ENCODE measurements at regions not wholly inside any gene's neighbourhood (a gene's known extent, or its start where the extent isn't known, plus 50 kb on each side); places are given as distances from the start of the nearest gene placed in this dataset.

- no peak overlapping the region for H3K4me3 ChIP-seq (replicated peaks in 1 of 3; ENCODE audit: low read depth in 2 of 3, low read length in 3 of 3)
- H3K27me3 ChIP-seq (ENCODE audit: control insufficient read depth in 2 of 2, insufficient read depth in 2 of 2, low read length in 2 of 2): no peaks in the 10 kb centered on the region
- intact Hi-C loops (cut with micrococcal nuclease): no loop called here
- H3K4me1 Mint-ChIP-seq: no peaks in the 10 kb centered on the region
- H3K79me2 ChIP-seq (ENCODE audit: insufficient read depth, low read length): no peaks in the 10 kb centered on the region
- no peaks in the 10 kb centered on the region for H4K20me1 ChIP-seq (ENCODE audit: insufficient read depth, low read length)
- peaks cover 0 to 7% (median 4%) of the 10 kb centered on the region in 7 donors for H3K9me3 Mint-ChIP-seq
- no peaks in the 10 kb centered on the region for H3K36me3 ChIP-seq (replicated peaks in 1 of 2; ENCODE audit: control insufficient read depth in 1 of 2, insufficient read depth in 2 of 2, low read length in 2 of 2)
- no peaks in the 10 kb centered on the region for H3K36me3 Mint-ChIP-seq
- no peak overlapping the region for H2AFZ ChIP-seq (ENCODE audit: insufficient read depth, low read depth, low read length, poor library complexity, severe bottlenecking)
- H3K27ac Mint-ChIP-seq: no peak overlapping the region
- H3K4me2 ChIP-seq (replicated peaks; ENCODE audit: extremely low read depth, low read length, poor library complexity, severe bottlenecking): no peak overlapping the region
- H3K27me3 Mint-ChIP-seq (ENCODE audit: low read depth in 3 of 3): peaks cover 0 to 2% (median 0%) of the 10 kb centered on the region in 3 donors
- 100% methylated on average over 1 of the region's 2 CpGs for WGBS (ENCODE audit: insufficient coverage)
- no peaks in the 10 kb centered on the region for H3K9me3 ChIP-seq (replicated peaks in 1 of 2; ENCODE audit: control insufficient read depth in 1 of 2, insufficient read depth in 1 of 2, low read length in 2 of 2)
- no peak overlapping the region for H3K9ac ChIP-seq (ENCODE audit: insufficient read depth, low read length, poor library complexity, severe bottlenecking)
- no peak for DNase-seq
- no peak overlapping the region for H3K4me3 Mint-ChIP-seq
- H3K27ac ChIP-seq (ENCODE audit: low read depth in 1 of 2, low read length in 2 of 2): no peak overlapping the region
- no peak for TF ChIP-seq CTCF (IDR thresholded peaks at IDR 0.05)
- H3K4me1 ChIP-seq (ENCODE audit: control insufficient read depth in 1 of 2, insufficient read depth in 2 of 2, low read length in 2 of 2): no peaks in the 10 kb centered on the region
Measured at GRCh38 chr3:5567113-5567512, 379.6 kb downstream of the EDEM1 start.

- no peak overlapping the region for H3K4me3 ChIP-seq (replicated peaks in 1 of 3; ENCODE audit: low read depth in 2 of 3, low read length in 3 of 3)
- no peak overlapping the region for H3K4me3 Mint-ChIP-seq
- H3K9me3 ChIP-seq (replicated peaks in 1 of 2; ENCODE audit: control insufficient read depth in 1 of 2, insufficient read depth in 1 of 2, low read length in 2 of 2): no peaks in the 10 kb centered on the region
Measured at GRCh38 chr3:5568451-5568850, 380.9 kb downstream of the EDEM1 start.

More at GRCh38 chr3:5568451-5568850, 380.9 kb downstream of the EDEM1 start:
- H2AFZ ChIP-seq (ENCODE audit: insufficient read depth, low read depth, low read length, poor library complexity, severe bottlenecking): no peak overlapping the region
- DNase-seq: peak in 2 of 3 donors; percentile 3 to 19
- H3K4me1 Mint-ChIP-seq: no peaks in the 10 kb centered on the region
- no peak for TF ChIP-seq CTCF (IDR thresholded peaks at IDR 0.05)
- WGBS (ENCODE audit: insufficient coverage): no CpG with 5 or more reads among the region's 5 CpGs
- no peaks in the 10 kb centered on the region for H3K79me2 ChIP-seq (ENCODE audit: insufficient read depth, low read length)
- no peaks in the 10 kb centered on the region for H3K36me3 ChIP-seq (replicated peaks in 1 of 2; ENCODE audit: control insufficient read depth in 1 of 2, insufficient read depth in 2 of 2, low read length in 2 of 2)
- H3K4me2 ChIP-seq (replicated peaks; ENCODE audit: extremely low read depth, low read length, poor library complexity, severe bottlenecking): no peak overlapping the region
- no peaks in the 10 kb centered on the region for H3K36me3 Mint-ChIP-seq
- peaks cover 0 to 2% (median 0%) of the 10 kb centered on the region in 3 donors for H3K27me3 Mint-ChIP-seq (ENCODE audit: low read depth in 3 of 3)
- H4K20me1 ChIP-seq (ENCODE audit: insufficient read depth, low read length): no peaks in the 10 kb centered on the region
- intact Hi-C loops (cut with micrococcal nuclease): no loop called here
- H3K9ac ChIP-seq (ENCODE audit: insufficient read depth, low read length, poor library complexity, severe bottlenecking): no peak overlapping the region
- H3K4me1 ChIP-seq (ENCODE audit: control insufficient read depth in 1 of 2, insufficient read depth in 2 of 2, low read length in 2 of 2): no peaks in the 10 kb centered on the region
- no peaks in the 10 kb centered on the region for H3K27me3 ChIP-seq (ENCODE audit: control insufficient read depth in 2 of 2, insufficient read depth in 2 of 2, low read length in 2 of 2)
- peaks cover 0 to 7% (median 4%) of the 10 kb centered on the region in 7 donors for H3K9me3 Mint-ChIP-seq
- no peak overlapping the region for H3K27ac ChIP-seq (ENCODE audit: low read depth in 1 of 2, low read length in 2 of 2)
- no peak overlapping the region for H3K27ac Mint-ChIP-seq
